Adrenal gland (tissue), 9 donors: ENCODE measurements at regions not wholly inside any gene's neighbourhood (a gene's known extent, or its start where the extent isn't known, plus 50 kb on each side); places are given as distances from the start of the nearest gene placed in this dataset.

Source experiments
- DNase-seq, 7 donors: peaks; one replicate each; pipeline ENCODE4 v3.0.0-alpha.2; 2019 to 2020
- H3K27ac ChIP-seq, 5 donors: fragments of 200-600 bp; sonication (generic) in 4 of 5; 1 replicate in 3 of 5; 2 replicates in 2 of 5; pipeline versions ENCODE4 v1.5.1 to v1.8.0; 2016 to 2020; ENCODE audit warnings: mild to moderate bottlenecking in 1 of 5
- H3K27me3 ChIP-seq: fragments of 200-600 bp; 2 replicates; pipeline ENCODE4 v1.8.0; 2021
- H3K36me3 ChIP-seq, 2 donors: fragments of 200-600 bp; replicated peaks in 1 of 2; 1 replicate in 1 of 2; 2 replicates in 1 of 2; pipeline versions ENCODE4 v1.5.1 to v1.8.0; 2018 to 2022
- H3K4me1 ChIP-seq, 2 donors: fragments of 200-600 bp; replicated peaks in 1 of 2; 1 replicate in 1 of 2; 2 replicates in 1 of 2; pipeline versions ENCODE4 v1.5.1 to v1.8.0; 2018 to 2021
- H3K4me3 ChIP-seq, 4 donors: fragments of 200-600 bp; sonication (generic) in 3 of 4; one replicate each; pipeline ENCODE4 v1.5.1; 2016 to 2018
- H3K9me3 ChIP-seq, 3 donors: fragments of 200-600 bp; sonication (generic) in 1 of 3; replicated peaks in 1 of 3; 1 replicate in 2 of 3; 2 replicates in 1 of 3; pipeline versions ENCODE4 v1.5.1 to v1.8.0; 2016 to 2021
- CTCF ChIP-seq, 6 experiments: fragments of 450-650 bp in 4 of 6; fragments of 200-600 bp in 2 of 6; sonication (generic) in 1 of 6; IDR thresholded peaks; 1 replicate in 5 of 6; 2 replicates in 1 of 6; pipeline versions ENCODE4 v1.5.1 to v1.8.0; 2016 to 2021; ENCODE audit warnings: antibody characterized with exemption in 6 of 6, mild to moderate bottlenecking in 2 of 6, moderate library complexity in 1 of 6
- POLR2A ChIP-seq, 2 donors: fragments of 450-650 bp; IDR thresholded peaks; one replicate each; pipeline ENCODE4 v1.6.1; 2017; ENCODE audit warnings: antibody characterized with exemption in 2 of 2, mild to moderate bottlenecking in 2 of 2, moderate library complexity in 1 of 2
- WGBS, 4 donors: extraction: QIAGEN DNeasy Blood & Tissue Kit in 2 of 4; methylation state at CpG; one replicate each; pipeline versions ENCODE4 v1.1.5 to v1.1.7; 2013 to 2017; 5-methylcytosine and 5-hydroxymethylcytosine counted together
- intact Hi-C, 2 donors: fragments of 100-400 bp; cut with DNase I; formaldehyde crosslinking; loops; one replicate each; pipeline versions ENCODE4 v1.14.1 to v1.15.0; 2022 to 2023
- donor health status: healthy with polysubstance abuse.
- donor health status: Bipolar disorder and iron deficiency.
- donor health status: DM: yes; HTN: yes; CAD: no.
- donor health status: DM: no; HTN: no; CAD: no.
- donor health status: DM: no; HTN: no; CAD: no.

DNA sequence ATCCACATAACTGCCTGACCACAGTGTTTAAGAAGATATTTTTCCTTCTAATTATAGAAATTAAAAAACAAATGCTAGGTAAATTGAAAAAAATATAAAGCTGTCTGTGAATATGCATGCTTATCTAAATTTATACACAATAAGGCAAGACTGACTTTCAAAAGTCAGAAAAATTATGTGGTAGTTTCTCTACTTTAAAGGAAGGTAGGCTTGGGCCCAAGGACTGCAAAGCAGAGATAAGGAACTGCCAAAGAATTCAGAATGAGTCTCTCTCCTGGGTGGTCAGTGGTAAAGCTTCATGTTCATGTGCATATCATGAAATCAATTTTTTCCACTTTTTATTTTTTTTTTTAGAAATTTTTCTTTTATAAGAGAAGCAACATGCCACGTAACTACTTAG is 998.6 kb downstream of the REEP3 start:
- Histone ChIP-seq H3K27ac (no peak overlapping the region), H3K4me1 (no peaks in the 10 kb centered on the region), H3K9me3 (no peaks in the 10 kb centered on the region), H3K4me3 (no peak overlapping the region), H3K36me3 (no peaks in the 10 kb centered on the region), H3K27me3 (no peaks in the 10 kb centered on the region)
- intact Hi-C loops: no loop called here
- 80 to 94% (median 88%) methylated on average over 1 of the region's 1 CpG for WGBS, 4 donors
- TF ChIP-seq POLR2A (IDR thresholded peaks at IDR 0.05) (no peak), CTCF (IDR thresholded peaks at IDR 0.05) (no peak)
- no peak for DNase-seq

GRCh38 chr10:64523065-64523759 is 1002.0 kb downstream of the REEP3 start:
- Histone ChIP-seq H3K27ac (no peak overlapping the region), H3K4me1 (no peaks in the 10 kb centered on the region), H3K4me3 (no peak overlapping the region), H3K36me3 (no peaks in the 10 kb centered on the region), H3K27me3 (no peaks in the 10 kb centered on the region), H3K9me3 (no peaks in the 10 kb centered on the region)
- TF ChIP-seq POLR2A (IDR thresholded peaks at IDR 0.05) (no peak), CTCF (IDR thresholded peaks at IDR 0.05) (no peak)
- intact Hi-C loops: no loop called here
- no peak for DNase-seq
- 53 to 68% (median 63%) methylated on average over 4 of the region's 4 CpGs for WGBS, 4 donors

- intact Hi-C loops: no loop called here
- no peak for DNase-seq
- Histone ChIP-seq H3K9me3 (no peaks in the 10 kb centered on the region), H3K27ac (no peak overlapping the region), H3K27me3 (no peaks in the 10 kb centered on the region), H3K36me3 (no peaks in the 10 kb centered on the region), H3K4me1 (no peaks in the 10 kb centered on the region), H3K4me3 (no peak overlapping the region)
- TF ChIP-seq POLR2A (IDR thresholded peaks at IDR 0.05) (no peak), CTCF (IDR thresholded peaks at IDR 0.05) (no peak)
- WGBS, 4 donors: 63 to 70% (median 66%) methylated on average over 7 of the region's 7 CpGs
Observed at GRCh38 chr10:64528294-64529002, 1007.2 kb downstream of the REEP3 start.

DNA sequence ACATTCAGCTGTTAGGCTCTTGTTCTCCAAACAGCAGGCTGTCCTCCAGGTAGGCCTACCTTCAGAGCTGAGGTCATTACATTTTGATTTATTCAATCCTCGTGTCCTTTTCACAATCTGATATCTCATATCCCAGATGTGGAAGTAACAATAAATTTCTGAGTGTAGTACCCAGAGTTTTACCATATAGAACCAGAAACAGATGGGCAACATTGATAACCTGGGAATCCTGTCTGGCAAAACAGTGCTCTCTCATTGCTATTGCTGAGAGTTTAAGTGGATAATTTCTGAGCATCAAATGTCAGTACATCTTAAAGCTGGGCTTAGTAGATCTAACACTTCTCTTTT is 1007.8 kb downstream of the REEP3 start:
- intact Hi-C loops: no loop called here
- H3K27me3 ChIP-seq: no peaks in the 10 kb centered on the region
- H3K4me1 ChIP-seq: no peaks in the 10 kb centered on the region
- TF ChIP-seq POLR2A (IDR thresholded peaks at IDR 0.05) (no peak), CTCF (IDR thresholded peaks at IDR 0.05) (no peak)
- no peaks in the 10 kb centered on the region for H3K9me3 ChIP-seq
- no peak for DNase-seq
- 31 to 43% (median 38%) methylated on average over 1 of the region's 1 CpG for WGBS, 4 donors
- H3K27ac ChIP-seq: no peak overlapping the region
- no peaks in the 10 kb centered on the region for H3K36me3 ChIP-seq
- H3K4me3 ChIP-seq: no peak overlapping the region
